IMR-90 (cell line): ENCODE measurements at regions not wholly inside any gene's neighbourhood (a gene's known extent, or its start where the extent isn't known, plus 50 kb on each side); places are given as distances from the start of the nearest gene placed in this dataset.

Experiments used
- CEBPB ChIP-seq: IDR thresholded peaks from 2 replicates; pipeline ENCODE4 v1.6.1; 2012; ENCODE audit warnings: low read depth, low read length, improper control_type of control experiment
- CTCF ChIP-seq: conservative IDR thresholded peaks from 2 replicates; pipeline ENCODE4 v1.5.1; 2012; ENCODE audit warnings: mild to moderate bottlenecking, low read depth, low read length, improper control_type of control experiment
- MAFK ChIP-seq: IDR thresholded peaks from 2 replicates; pipeline ENCODE4 v1.6.1; 2012; ENCODE audit warnings: low read depth, low read length, improper control_type of control experiment
- MAZ ChIP-seq: IDR thresholded peaks from 2 replicates; pipeline ENCODE4 v1.6.1; 2012; ENCODE audit warnings: low read depth, mild to moderate bottlenecking, low read length, improper control_type of control experiment, moderate library complexity, borderline replicate concordance
- POLR2A ChIP-seq: IDR thresholded peaks from 2 replicates; pipeline ENCODE4 v1.6.1; 2012; ENCODE audit warnings: mild to moderate bottlenecking, low read depth, low read length

GRCh38 chr4:8794491-8794890 lies 77.1 kb downstream of the HMX1 start:
- TF ChIP-seq CTCF, result no peak
- TF ChIP-seq MAFK, result no peak
- no peak for TF ChIP-seq POLR2A
- no peak for TF ChIP-seq CEBPB
- TF ChIP-seq MAZ, result no peak
